ENCODE measurements at regions not wholly inside any gene's neighbourhood (a gene's known extent, or its start where the extent isn't known, plus 50 kb on each side); places are given as distances from the start of the nearest gene placed in this dataset.
A peak's percentile ranks its signal among the peaks of the same experiment; 100 is the strongest.

DNA sequence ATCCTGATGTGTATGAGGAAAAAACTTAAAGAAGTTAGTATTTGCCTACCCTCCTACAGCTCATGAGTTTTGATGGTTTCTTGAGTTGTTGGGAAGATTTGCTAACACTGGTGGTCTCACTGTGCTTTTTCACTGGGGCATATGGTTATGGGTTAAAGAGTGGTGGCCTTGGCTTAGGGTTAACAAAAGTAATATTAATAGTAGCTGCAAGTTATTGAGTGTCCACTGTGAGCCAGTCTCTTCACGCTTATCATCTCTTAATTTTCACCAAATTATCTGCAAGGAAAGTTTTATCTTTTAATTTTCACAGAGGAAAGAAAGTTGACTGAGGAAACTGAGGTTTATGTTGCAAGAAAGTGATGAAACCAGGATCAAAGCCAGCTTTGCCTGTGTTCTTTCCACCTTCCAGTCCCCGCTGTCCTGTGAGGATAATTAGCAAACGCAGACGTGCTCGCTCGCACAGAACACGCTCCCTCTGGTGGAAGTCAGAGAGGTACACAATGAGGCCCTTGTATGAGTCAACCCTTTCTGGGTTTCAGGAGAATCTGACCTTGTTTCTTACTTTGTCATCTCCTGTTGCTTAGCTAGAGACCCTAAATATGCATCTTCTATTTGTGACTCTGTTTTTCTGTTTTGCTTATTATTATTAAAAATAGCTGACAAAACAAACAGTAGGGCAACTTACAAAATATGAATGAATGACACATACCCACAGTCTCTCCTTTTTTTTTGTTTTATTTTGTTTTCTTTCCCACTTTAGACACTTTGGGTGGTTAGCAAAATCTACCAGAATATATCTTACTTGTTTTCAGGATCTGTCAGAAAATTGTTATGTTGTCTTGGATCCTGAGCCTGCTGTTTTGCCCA, 94.3 kb downstream of the DDIT4L start:
- Histone ChIP-seq H4K20me1 (replicated peaks; ENCODE audit: control insufficient read depth, extremely low read depth, insufficient read depth, low read length) (no peaks in the 10 kb centered on the region), H3K27ac (ENCODE audit: insufficient read depth, low read depth, low read length) (no peak overlapping the region), H3K4me2 (ENCODE audit: insufficient read depth, low read length) (no peak overlapping the region), H3K9ac (replicated peaks; ENCODE audit: extremely low read depth, insufficient read depth, low read length) (no peak overlapping the region), H3K36me3 (ENCODE audit: control insufficient read depth in 2 of 2, extremely low read depth in 1 of 2, insufficient read depth in 2 of 2, low read length in 2 of 2) (no peaks in the 10 kb centered on the region), H3K27me3 (ENCODE audit: control insufficient read depth in 2 of 2, insufficient read depth in 2 of 2, low read length in 2 of 2) (no peaks in the 10 kb centered on the region), H2AFZ (ENCODE audit: low read depth, low read length) (no peak overlapping the region), H3K4me1 (ENCODE audit: control insufficient read depth, extremely low read depth, insufficient read depth, low read length) (peaks cover 3% of the 10 kb centered on the region), H3K4me3 (replicated peaks in 1 of 3; ENCODE audit: insufficient read depth in 1 of 3, low read depth in 1 of 3, low read length in 3 of 3) (no peak overlapping the region), H3K79me2 (ENCODE audit: control insufficient read depth, insufficient read depth, low read length) (no peaks in the 10 kb centered on the region), H3K9me1 (replicated peaks; ENCODE audit: control insufficient read depth, extremely low read depth, insufficient read depth, low read length) (no peaks in the 10 kb centered on the region), H3K9me3 (replicated peaks; ENCODE audit: control insufficient read depth, insufficient read depth, low read length) (no peaks in the 10 kb centered on the region)
- dilution Hi-C loops (cut with MboI; ENCODE audit: extremely low pct_ligation_motif_present, low sequenced_read_pairs) = no loop called here
- DNase-seq (ENCODE audit: low read depth, low spot score) = peak; percentile 64
- BruUV-seq (replicated peaks) = no TSS peak
- POLR2A ChIA-PET = no interaction called here
- TF ChIP-seq MAX (IDR thresholded peaks at IDR 0.05; ENCODE audit: insufficient read depth, insufficient read length) (no peak), MYC (IDR thresholded peaks at IDR 0.05; ENCODE audit: low read depth, low read length) (no peak), FOS (IDR thresholded peaks at IDR 0.05; ENCODE audit: borderline replicate concordance, insufficient read depth, low read length) (peak; percentile 85), EZH2 (IDR thresholded peaks at IDR 0.05; ENCODE audit: borderline replicate concordance, low read depth, low read length, severe bottlenecking) (no peak), JUN (IDR thresholded peaks at IDR 0.05; ENCODE audit: borderline replicate concordance, insufficient read depth, insufficient read length, low read depth) (no peak), POLR2A (IDR thresholded peaks at IDR 0.05; ENCODE audit: low read depth, low read length) (no peak), POLR2AphosphoS5 (IDR thresholded peaks at IDR 0.05; ENCODE audit: insufficient read depth, low read depth, low read length) (no peak), GATA2 (IDR thresholded peaks at IDR 0.05; ENCODE audit: insufficient read depth, insufficient read length, low read depth, low read length) (no peak)
- TF ChIP-seq, protein P1, sequence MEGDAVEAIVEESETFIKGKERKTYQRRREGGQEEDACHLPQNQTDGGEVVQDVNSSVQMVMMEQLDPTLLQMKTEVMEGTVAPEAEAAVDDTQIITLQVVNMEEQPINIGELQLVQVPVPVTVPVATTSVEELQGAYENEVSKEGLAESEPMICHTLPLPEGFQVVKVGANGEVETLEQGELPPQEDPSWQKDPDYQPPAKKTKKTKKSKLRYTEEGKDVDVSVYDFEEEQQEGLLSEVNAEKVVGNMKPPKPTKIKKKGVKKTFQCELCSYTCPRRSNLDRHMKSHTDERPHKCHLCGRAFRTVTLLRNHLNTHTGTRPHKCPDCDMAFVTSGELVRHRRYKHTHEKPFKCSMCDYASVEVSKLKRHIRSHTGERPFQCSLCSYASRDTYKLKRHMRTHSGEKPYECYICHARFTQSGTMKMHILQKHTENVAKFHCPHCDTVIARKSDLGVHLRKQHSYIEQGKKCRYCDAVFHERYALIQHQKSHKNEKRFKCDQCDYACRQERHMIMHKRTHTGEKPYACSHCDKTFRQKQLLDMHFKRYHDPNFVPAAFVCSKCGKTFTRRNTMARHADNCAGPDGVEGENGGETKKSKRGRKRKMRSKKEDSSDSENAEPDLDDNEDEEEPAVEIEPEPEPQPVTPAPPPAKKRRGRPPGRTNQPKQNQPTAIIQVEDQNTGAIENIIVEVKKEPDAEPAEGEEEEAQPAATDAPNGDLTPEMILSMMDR (IDR thresholded peaks at IDR 0.05; ENCODE audit: extremely low read depth in 1 of 2, insufficient read depth in 1 of 2, low read depth in 1 of 2, low read length in 2 of 2) = peak; percentile 72 to 78
- intact Hi-C loops (cut with micrococcal nuclease) = loop anchor here (10.0 kb wide), 2 partner anchors 419 to 1069 kb away; partner anchors contain the start of gene EMCN
- CTCF ChIA-PET = interaction anchor here (0.8 to 1.3 kb wide), 5 partner anchors 11 to 332 kb away, joined by 3 to 5 read pairs (median 3); no protein-coding TSS in a partner anchor
- FAIRE-seq = peak; percentile 91
